Ovary (tissue), 7 donors: ENCODE measurements at regions not wholly inside any gene's neighbourhood (a gene's known extent, or its start where the extent isn't known, plus 50 kb on each side); places are given as distances from the start of the nearest gene placed in this dataset.

Experiments used
- DNase-seq, 5 donors: peaks; one replicate each; pipeline ENCODE4 v3.0.0-alpha.2; 2019 to 2020
- H3K27ac ChIP-seq, 2 donors: fragments of 200-600 bp; one replicate each; pipeline versions ENCODE4 v1.5.1 to v1.8.0; 2019 to 2022
- H3K27me3 ChIP-seq: fragments of 200-600 bp; one replicate; pipeline ENCODE4 v1.8.0; 2022
- H3K36me3 ChIP-seq: fragments of 200-600 bp; sonication (generic); one replicate; pipeline ENCODE4 v1.5.1; 2019
- H3K4me1 ChIP-seq: one replicate; pipeline ENCODE4 v1.8.1; 2013; ENCODE audit warnings: mild to moderate bottlenecking, moderate library complexity; ENCODE audit not compliant: insufficient read depth
- H3K4me3 ChIP-seq: fragments of 200-600 bp; sonication (generic); one replicate; pipeline ENCODE4 v1.5.1; 2017
- H3K9me3 ChIP-seq, 2 donors: fragments of 200-600 bp in 1 of 2; sonication (generic) in 1 of 2; one replicate each; pipeline versions ENCODE4 v1.5.1 to v1.8.1; 2013 to 2019; ENCODE audit warnings: mild to moderate bottlenecking in 1 of 2, moderate library complexity in 1 of 2
- CTCF ChIP-seq, 3 donors: fragments of 450-650 bp in 2 of 3; fragments of 200-600 bp in 1 of 3; IDR thresholded peaks; one replicate each; pipeline versions ENCODE4 v1.5.1 to v1.8.0; 2016 to 2022; ENCODE audit warnings: antibody characterized with exemption in 3 of 3, mild to moderate bottlenecking in 1 of 3
- EP300 ChIP-seq: sonication (generic); formaldehyde crosslinking; IDR thresholded peaks from one replicate; pipeline ENCODE4 v1.6.1; 2017; ENCODE audit warnings: antibody characterized with exemption
- POLR2A ChIP-seq: fragments of 450-650 bp; IDR thresholded peaks from one replicate; pipeline ENCODE4 v1.6.1; 2017; ENCODE audit warnings: antibody characterized with exemption, mild to moderate bottlenecking, moderate library complexity
- WGBS, 3 donors: extraction: QIAGEN DNeasy Blood & Tissue Kit in 1 of 3; methylation state at CpG; one replicate each; pipeline versions ENCODE4 v1.1.5 to v1.1.7; 2013 to 2017; 5-methylcytosine and 5-hydroxymethylcytosine counted together
- intact Hi-C, 4 donors: fragments of 100-400 bp; cut with DNase I; formaldehyde crosslinking; loops; one replicate each; pipeline versions ENCODE4 v1.11.0 to v1.15.1; 2022 to 2023
- donor health status: DM: no; HTN: no; CAD: no; lungs with moderate emphysema.
- donor health status: DM: no; HTN: no; CAD: no.
- donor health status: Bipolar disorder and iron deficiency.
- donor health status: DM: no; HTN: no; CAD: no.
- donor health status: DM: yes; HTN: yes; CAD: no.

GRCh38 chr1:13901039-13901438 lies 201.1 kb downstream of the PRDM2 start:
- no peak overlapping the region for H3K4me3 ChIP-seq
- no peaks in the 10 kb centered on the region for H3K9me3 ChIP-seq
- H3K27me3 ChIP-seq: no peaks in the 10 kb centered on the region
- H3K27ac ChIP-seq: peak overlapping the region; percentile 35 to 83
- H3K4me1 ChIP-seq: peaks cover 7% of the 10 kb centered on the region
- no peaks in the 10 kb centered on the region for H3K36me3 ChIP-seq
- intact Hi-C loops: no loop called here
- TF ChIP-seq CTCF (IDR thresholded peaks at IDR 0.05) (no peak), POLR2A (no peak), EP300 (no peak)
- peak; percentile 42 to 77 (median 58) for DNase-seq
- 3 to 15% (median 5%) methylated on average over 10 of the region's 10 CpGs for WGBS, 3 donors

- Histone ChIP-seq H3K27ac (peak overlapping the region; percentile 35 to 83), H3K9me3 (no peaks in the 10 kb centered on the region), H3K36me3 (no peaks in the 10 kb centered on the region), H3K4me1 (peaks cover 7% of the 10 kb centered on the region), H3K27me3 (no peaks in the 10 kb centered on the region), H3K4me3 (no peak overlapping the region)
- DNase-seq: peak in 2 of 5 donors; percentile 18 to 31
- intact Hi-C loops: no loop called here
- no peak for TF ChIP-seq EP300
- TF ChIP-seq CTCF (IDR thresholded peaks at IDR 0.05): no peak
- no peak for TF ChIP-seq POLR2A
- WGBS, 3 donors: 13 to 37% (median 17%) methylated on average over 6 of the region's 6 CpGs
Observed at GRCh38 chr1:13901597-13901996, 201.6 kb downstream of the PRDM2 start.

GRCh38 chr1:13908128-13908527 lies 208.1 kb downstream of the PRDM2 start:
- no peak for DNase-seq
- Histone ChIP-seq H3K9me3 (no peaks in the 10 kb centered on the region), H3K4me3 (no peak overlapping the region), H3K36me3 (no peaks in the 10 kb centered on the region), H3K4me1 (no peaks in the 10 kb centered on the region), H3K27me3 (no peaks in the 10 kb centered on the region), H3K27ac (no peak overlapping the region)
- no peak for TF ChIP-seq POLR2A
- no peak for TF ChIP-seq CTCF (IDR thresholded peaks at IDR 0.05)
- no peak for TF ChIP-seq EP300
- intact Hi-C loops: no loop called here
- WGBS, 3 donors: 83 to 86% (median 83%) methylated on average over 3 of the region's 3 CpGs

- Histone ChIP-seq H3K9me3 (no peaks in the 10 kb centered on the region), H3K4me3 (no peak overlapping the region), H3K36me3 (no peaks in the 10 kb centered on the region), H3K27me3 (no peaks in the 10 kb centered on the region), H3K27ac (no peak overlapping the region), H3K4me1 (no peaks in the 10 kb centered on the region)
- intact Hi-C loops: no loop called here
- TF ChIP-seq EP300: no peak
- TF ChIP-seq POLR2A: no peak
- no peak for TF ChIP-seq CTCF (IDR thresholded peaks at IDR 0.05)
- no peak for DNase-seq
- 90 to 98% (median 93%) methylated on average over 8 of the region's 8 CpGs for WGBS, 3 donors
Observed at GRCh38 chr1:13911697-13912619, 212.0 kb downstream of the PRDM2 start.
